Vagina (tissue), 2 donors: ENCODE measurements at regions not wholly inside any gene's neighbourhood (a gene's known extent, or its start where the extent isn't known, plus 50 kb on each side); places are given as distances from the start of the nearest gene placed in this dataset.

Experiments used
- DNase-seq, 2 donors: peaks; one replicate each; pipeline ENCODE4 v3.0.0-alpha.2; 2017; ENCODE audit errors: extremely low spot score in 2 of 2
- H3K27ac ChIP-seq: fragments of 200-600 bp; sonication (generic); one replicate; pipeline ENCODE4 v1.5.1; 2019
- H3K27me3 ChIP-seq: fragments of 200-600 bp; sonication (generic); one replicate; pipeline ENCODE4 v1.5.1; 2019
- H3K36me3 ChIP-seq, 2 donors: fragments of 200-600 bp; sonication (generic); one replicate each; pipeline ENCODE4 v1.5.1; 2017 to 2019
- H3K4me1 ChIP-seq: fragments of 200-600 bp; sonication (generic); one replicate; pipeline ENCODE4 v1.5.1; 2019
- H3K4me3 ChIP-seq, 2 donors: fragments of 200-600 bp; sonication (generic); 1 replicate in 1 of 2; 2 replicates in 1 of 2; pipeline ENCODE4 v1.5.1; 2016 to 2019
- H3K9me3 ChIP-seq: fragments of 200-600 bp; sonication (generic); one replicate; pipeline ENCODE4 v1.5.1; 2019
- POLR2A ChIP-seq, 2 donors: fragments of 450-650 bp; IDR thresholded peaks; one replicate each; pipeline ENCODE4 v1.6.1; 2017; ENCODE audit warnings: antibody characterized with exemption in 2 of 2, mild to moderate bottlenecking in 2 of 2, moderate library complexity in 2 of 2
- POLR2AphosphoS5 ChIP-seq, 2 donors: sonication (generic); formaldehyde crosslinking; IDR thresholded peaks; one replicate each; pipeline ENCODE4 v1.9.0; 2017; ENCODE audit warnings: antibody characterized with exemption in 2 of 2, mild to moderate bottlenecking in 2 of 2, low read depth in 1 of 2; ENCODE audit not compliant: insufficient read depth in 1 of 2
- intact Hi-C: fragments of 100-400 bp; cut with DNase I; formaldehyde crosslinking; loops from one replicate; pipeline ENCODE4 v1.15.1; 2023
- TF ChIP-seq, protein P1 (sequence below), 3 experiments: fragments of 450-650 bp in 2 of 3; fragments of 200-600 bp in 1 of 3; sonication (generic) in 1 of 3; IDR thresholded peaks; one replicate each; pipeline ENCODE4 v1.5.1; 2017 to 2019; ENCODE audit warnings: antibody characterized with exemption in 3 of 3, mild to moderate bottlenecking in 2 of 3, moderate library complexity in 2 of 3

DNA sequence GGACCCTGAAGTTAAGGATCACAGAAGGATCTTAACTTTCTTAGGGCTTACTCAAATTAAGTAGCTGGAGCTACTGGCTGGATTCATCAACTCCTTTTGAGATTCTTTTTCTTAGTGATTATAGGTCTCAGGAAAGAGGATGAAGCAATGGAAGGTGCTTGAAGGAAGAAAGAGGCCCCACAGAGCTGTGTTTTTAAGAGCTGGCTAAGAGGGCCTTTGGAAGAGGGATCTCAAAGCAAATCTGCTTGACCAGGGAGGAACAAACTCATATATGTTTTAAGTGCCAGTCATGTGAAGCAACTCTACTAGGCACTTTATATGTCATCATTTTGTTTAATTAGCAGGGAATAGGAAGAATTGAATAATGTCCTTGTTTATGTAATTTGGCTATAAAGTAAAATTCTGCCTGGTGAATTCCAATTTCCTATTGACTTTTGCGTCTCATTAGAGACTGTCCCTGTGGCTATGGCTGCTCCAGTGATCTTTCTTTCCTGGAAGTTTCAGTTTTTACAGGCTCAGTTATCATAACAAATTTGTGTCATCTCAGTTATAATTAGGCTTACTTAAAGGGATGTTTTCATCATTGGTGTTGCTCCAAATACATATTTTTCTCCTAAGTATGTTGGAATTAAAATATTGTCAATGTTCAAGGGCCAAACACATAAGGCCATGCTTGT, 222.8 kb upstream of the CITED2 start:
- Histone ChIP-seq H3K9me3 (no peaks in the 10 kb centered on the region), H3K4me3 (no peak overlapping the region), H3K27me3 (no peaks in the 10 kb centered on the region), H3K27ac (peak overlapping the region; percentile 37), H3K4me1 (peaks cover 28% of the 10 kb centered on the region), H3K36me3 (no peaks in the 10 kb centered on the region)
- DNase-seq = no peak
- intact Hi-C loops = loop anchor here (10.0 kb wide), 1 partner anchor 168 kb away; no protein-coding TSS in a partner anchor
- no peak for TF ChIP-seq POLR2AphosphoS5 (IDR thresholded peaks at IDR 0.05; ENCODE audit: insufficient read depth in 1 of 2, low read depth in 1 of 2)
- TF ChIP-seq, protein P1, sequence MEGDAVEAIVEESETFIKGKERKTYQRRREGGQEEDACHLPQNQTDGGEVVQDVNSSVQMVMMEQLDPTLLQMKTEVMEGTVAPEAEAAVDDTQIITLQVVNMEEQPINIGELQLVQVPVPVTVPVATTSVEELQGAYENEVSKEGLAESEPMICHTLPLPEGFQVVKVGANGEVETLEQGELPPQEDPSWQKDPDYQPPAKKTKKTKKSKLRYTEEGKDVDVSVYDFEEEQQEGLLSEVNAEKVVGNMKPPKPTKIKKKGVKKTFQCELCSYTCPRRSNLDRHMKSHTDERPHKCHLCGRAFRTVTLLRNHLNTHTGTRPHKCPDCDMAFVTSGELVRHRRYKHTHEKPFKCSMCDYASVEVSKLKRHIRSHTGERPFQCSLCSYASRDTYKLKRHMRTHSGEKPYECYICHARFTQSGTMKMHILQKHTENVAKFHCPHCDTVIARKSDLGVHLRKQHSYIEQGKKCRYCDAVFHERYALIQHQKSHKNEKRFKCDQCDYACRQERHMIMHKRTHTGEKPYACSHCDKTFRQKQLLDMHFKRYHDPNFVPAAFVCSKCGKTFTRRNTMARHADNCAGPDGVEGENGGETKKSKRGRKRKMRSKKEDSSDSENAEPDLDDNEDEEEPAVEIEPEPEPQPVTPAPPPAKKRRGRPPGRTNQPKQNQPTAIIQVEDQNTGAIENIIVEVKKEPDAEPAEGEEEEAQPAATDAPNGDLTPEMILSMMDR (IDR thresholded peaks at IDR 0.05) = no peak
- no peak for TF ChIP-seq POLR2A (IDR thresholded peaks at IDR 0.05)

DNA sequence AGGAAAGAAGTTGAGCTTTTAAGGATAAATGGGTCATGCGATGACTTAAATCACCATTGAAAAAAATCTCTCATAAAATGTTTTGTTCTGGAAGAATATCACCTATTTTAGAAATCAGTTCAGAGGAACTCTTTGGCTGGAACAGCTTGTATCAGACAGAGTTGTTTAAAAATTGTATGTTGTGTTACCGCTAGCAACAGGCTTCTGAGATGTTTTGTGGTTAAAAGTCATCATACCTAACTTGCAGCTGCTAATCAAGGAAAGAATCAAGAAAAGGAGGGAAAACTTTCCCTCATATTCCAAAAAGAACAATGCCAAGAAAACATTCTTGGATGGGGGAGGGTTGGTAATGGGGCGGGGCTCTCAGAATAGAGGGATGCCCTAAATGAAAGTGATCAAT, 220.7 kb upstream of the CITED2 start:
- DNase-seq = no peak
- H3K36me3 ChIP-seq = no peaks in the 10 kb centered on the region
- no peak overlapping the region for H3K4me3 ChIP-seq
- H3K27me3 ChIP-seq = no peaks in the 10 kb centered on the region
- no peaks in the 10 kb centered on the region for H3K9me3 ChIP-seq
- no peak for TF ChIP-seq POLR2A (IDR thresholded peaks at IDR 0.05)
- TF ChIP-seq, protein P1 (IDR thresholded peaks at IDR 0.05) = no peak
- TF ChIP-seq POLR2AphosphoS5 (IDR thresholded peaks at IDR 0.05; ENCODE audit: insufficient read depth in 1 of 2, low read depth in 1 of 2) = peak in 1 of 2 donors; percentile 22
- H3K4me1 ChIP-seq = peaks cover 28% of the 10 kb centered on the region
- intact Hi-C loops = loop anchor here (10.0 kb wide), 1 partner anchor 170 kb away; no protein-coding TSS in a partner anchor
- no peak overlapping the region for H3K27ac ChIP-seq

DNA sequence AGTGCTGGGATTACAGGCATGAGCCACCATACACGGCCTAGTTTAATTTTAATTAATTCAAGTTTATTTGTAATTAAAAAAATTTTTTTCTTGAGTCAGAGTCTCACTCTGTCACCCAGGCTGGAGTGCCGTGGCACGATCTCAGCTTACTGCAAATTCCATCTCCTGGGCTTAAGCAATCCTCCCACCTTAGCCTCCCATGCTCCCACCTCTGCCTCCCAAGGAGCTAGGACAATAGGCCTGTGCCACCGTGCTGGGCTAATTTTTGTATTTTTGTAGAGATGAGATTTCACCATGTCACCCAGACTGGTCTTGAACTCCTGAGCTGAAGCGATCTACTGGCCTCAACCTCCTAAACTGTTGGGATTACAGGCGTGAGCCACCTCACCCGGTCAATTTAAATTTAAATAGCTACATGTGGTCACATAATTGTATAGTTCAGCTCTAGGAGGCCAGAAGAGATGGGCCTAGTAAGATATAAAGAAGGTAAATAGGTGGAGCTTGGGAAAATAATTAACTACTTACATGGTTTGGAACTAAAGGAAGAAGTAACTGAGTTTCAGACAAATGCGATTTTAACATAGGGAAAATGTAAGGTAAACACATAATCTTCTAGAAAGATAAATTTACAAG, 220.0 kb upstream of the CITED2 start:
- TF ChIP-seq, protein P1 (IDR thresholded peaks at IDR 0.05) = no peak
- no peak for TF ChIP-seq POLR2AphosphoS5 (IDR thresholded peaks at IDR 0.05; ENCODE audit: insufficient read depth in 1 of 2, low read depth in 1 of 2)
- no peak for TF ChIP-seq POLR2A (IDR thresholded peaks at IDR 0.05)
- intact Hi-C loops = loop anchor here (10.0 kb wide), 1 partner anchor 170 kb away; no protein-coding TSS in a partner anchor

DNA sequence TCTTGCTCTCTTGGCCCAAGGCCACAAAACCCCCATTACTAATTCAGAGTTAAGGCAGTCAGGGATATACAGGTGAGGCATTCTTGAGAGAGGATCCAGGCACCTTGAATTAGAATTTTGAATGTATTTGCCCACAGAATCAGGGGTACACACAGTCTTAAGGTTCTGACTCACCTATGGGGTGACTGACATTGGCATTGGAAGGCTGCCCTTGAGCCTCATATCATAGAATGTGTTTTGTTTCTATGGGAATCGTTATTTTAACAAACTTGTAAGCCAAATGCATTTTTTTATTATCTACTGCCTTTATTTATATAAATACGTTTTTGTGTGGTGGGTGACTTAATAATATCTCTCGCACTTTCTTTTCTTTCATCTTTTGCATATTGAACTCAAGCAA, 218.6 kb upstream of the CITED2 start:
- H3K9me3 ChIP-seq = no peaks in the 10 kb centered on the region
- no peak for DNase-seq
- peaks cover 26% of the 10 kb centered on the region for H3K4me1 ChIP-seq
- H3K27me3 ChIP-seq = no peaks in the 10 kb centered on the region
- no peaks in the 10 kb centered on the region for H3K36me3 ChIP-seq
- TF ChIP-seq, protein P1 (IDR thresholded peaks at IDR 0.05) = no peak
- TF ChIP-seq POLR2A (IDR thresholded peaks at IDR 0.05) = no peak
- no peak overlapping the region for H3K27ac ChIP-seq
- no peak overlapping the region for H3K4me3 ChIP-seq
- intact Hi-C loops = loop anchor here (10.0 kb wide), 1 partner anchor 172 kb away; no protein-coding TSS in a partner anchor

More for the DNA sequence above, 220.0 kb upstream of the CITED2 start:
- Histone ChIP-seq H3K27me3 (no peaks in the 10 kb centered on the region), H3K4me1 (peaks cover 28% of the 10 kb centered on the region), H3K4me3 (no peak overlapping the region), H3K36me3 (no peaks in the 10 kb centered on the region), H3K9me3 (no peaks in the 10 kb centered on the region), H3K27ac (peak overlapping the region; percentile 20)
- DNase-seq = no peak

- Histone ChIP-seq H3K4me3 (no peak overlapping the region), H3K4me1 (peaks cover 22% of the 10 kb centered on the region), H3K36me3 (no peaks in the 10 kb centered on the region), H3K27ac (no peak overlapping the region), H3K9me3 (no peaks in the 10 kb centered on the region), H3K27me3 (no peaks in the 10 kb centered on the region)
- intact Hi-C loops = loop anchor here (10.0 kb wide), 1 partner anchor 173 kb away; no protein-coding TSS in a partner anchor
- TF ChIP-seq POLR2AphosphoS5 (IDR thresholded peaks at IDR 0.05; ENCODE audit: insufficient read depth in 1 of 2, low read depth in 1 of 2) (no peak), POLR2A (IDR thresholded peaks at IDR 0.05) (no peak)
- TF ChIP-seq, protein P1 (IDR thresholded peaks at IDR 0.05) = no peak
- DNase-seq = no peak
Observed at GRCh38 chr6:139592011-139592410, 217.6 kb upstream of the CITED2 start.
